C4-2B (cell line): ENCODE measurements at regions not wholly inside any gene's neighbourhood (a gene's known extent, or its start where the extent isn't known, plus 50 kb on each side); places are given as distances from the start of the nearest gene placed in this dataset.

ENCODE experiments used
- ZFX ChIP-seq: fragments of 450-650 bp; IDR thresholded peaks from 2 replicates; pipeline ENCODE4 v1.6.1; 2017
- TF ChIP-seq, protein P1 (sequence below): fragments of 450-650 bp; conservative IDR thresholded peaks from 2 replicates; pipeline ENCODE4 v1.5.1; 2017; ENCODE audit warnings: mild to moderate bottlenecking

DNA sequence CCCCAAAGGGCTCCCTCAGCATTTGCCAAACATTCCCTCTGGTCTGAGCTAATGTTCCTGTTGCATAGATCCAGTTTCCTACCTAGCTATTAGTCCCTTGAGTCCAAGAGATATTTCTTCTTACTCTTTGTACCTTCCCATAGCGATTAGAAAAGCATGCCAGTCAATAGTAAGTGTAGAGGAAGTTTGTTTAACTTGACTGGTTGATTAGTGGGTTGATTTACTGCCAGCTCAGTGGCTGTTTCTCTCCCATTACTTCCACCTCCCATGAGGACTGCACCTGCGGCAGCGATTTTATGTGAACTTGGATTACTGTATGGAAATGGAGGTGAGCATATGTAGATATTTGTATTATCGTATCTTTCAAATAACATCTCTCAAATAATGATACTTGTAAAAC lies 1748.4 kb upstream of the CELF4 start:
- TF ChIP-seq, protein P1, sequence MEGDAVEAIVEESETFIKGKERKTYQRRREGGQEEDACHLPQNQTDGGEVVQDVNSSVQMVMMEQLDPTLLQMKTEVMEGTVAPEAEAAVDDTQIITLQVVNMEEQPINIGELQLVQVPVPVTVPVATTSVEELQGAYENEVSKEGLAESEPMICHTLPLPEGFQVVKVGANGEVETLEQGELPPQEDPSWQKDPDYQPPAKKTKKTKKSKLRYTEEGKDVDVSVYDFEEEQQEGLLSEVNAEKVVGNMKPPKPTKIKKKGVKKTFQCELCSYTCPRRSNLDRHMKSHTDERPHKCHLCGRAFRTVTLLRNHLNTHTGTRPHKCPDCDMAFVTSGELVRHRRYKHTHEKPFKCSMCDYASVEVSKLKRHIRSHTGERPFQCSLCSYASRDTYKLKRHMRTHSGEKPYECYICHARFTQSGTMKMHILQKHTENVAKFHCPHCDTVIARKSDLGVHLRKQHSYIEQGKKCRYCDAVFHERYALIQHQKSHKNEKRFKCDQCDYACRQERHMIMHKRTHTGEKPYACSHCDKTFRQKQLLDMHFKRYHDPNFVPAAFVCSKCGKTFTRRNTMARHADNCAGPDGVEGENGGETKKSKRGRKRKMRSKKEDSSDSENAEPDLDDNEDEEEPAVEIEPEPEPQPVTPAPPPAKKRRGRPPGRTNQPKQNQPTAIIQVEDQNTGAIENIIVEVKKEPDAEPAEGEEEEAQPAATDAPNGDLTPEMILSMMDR, result no peak
- TF ChIP-seq ZFX, result no peak
